HG03460 (cell line): ENCODE measurements at regions not wholly inside any gene's neighbourhood (a gene's known extent, or its start where the extent isn't known, plus 50 kb on each side); places are given as distances from the start of the nearest gene placed in this dataset.
A peak's percentile ranks its signal among the peaks of the same experiment; 100 is the strongest.

Source experiments
- ATAC-seq: cut with Tn5 transposase; IDR thresholded peaks from one replicate; pipeline ENCODE4 v1.9.1; 2021; ENCODE audit not compliant: unreplicated experiment

DNA sequence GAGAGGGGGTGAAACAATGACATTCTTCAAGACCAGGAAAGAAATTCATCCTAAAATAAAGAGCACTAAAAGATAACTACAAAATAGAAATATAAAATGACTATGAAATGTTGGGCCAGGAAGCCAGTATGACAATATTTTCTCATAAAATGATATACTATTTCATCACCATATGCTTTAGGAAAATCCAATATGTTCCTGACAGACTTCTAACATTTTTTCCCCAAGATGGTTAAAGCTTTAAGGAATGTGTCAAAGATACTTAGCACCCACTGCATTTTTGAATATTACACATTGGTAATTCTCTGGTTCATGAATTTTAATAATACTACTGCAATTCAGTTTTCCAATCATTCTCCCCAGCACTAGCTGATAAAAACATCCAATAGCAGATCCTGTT is 87.7 kb upstream of the PLEKHG7 start:
- no peak for ATAC-seq

DNA sequence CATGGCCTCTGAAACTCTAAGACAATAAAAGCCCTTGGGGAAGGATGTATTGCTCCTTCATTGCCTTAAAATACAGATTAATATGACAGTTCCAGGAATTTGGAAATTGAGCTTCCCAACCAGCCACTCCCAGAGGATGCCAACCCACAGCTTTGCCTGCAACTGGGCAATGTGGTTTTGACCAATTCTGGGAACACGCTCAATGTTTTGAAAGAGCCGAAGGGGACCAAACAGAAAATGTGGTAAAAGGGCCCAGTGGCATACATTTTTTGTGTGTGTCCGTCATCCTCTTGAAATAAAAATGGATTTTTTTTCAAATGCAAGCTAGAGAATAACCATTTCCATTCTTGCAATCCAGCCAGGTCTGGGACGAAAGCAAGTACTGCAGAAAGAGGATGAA is 88.3 kb upstream of the PLEKHG7 start:
- ATAC-seq = no peak

DNA sequence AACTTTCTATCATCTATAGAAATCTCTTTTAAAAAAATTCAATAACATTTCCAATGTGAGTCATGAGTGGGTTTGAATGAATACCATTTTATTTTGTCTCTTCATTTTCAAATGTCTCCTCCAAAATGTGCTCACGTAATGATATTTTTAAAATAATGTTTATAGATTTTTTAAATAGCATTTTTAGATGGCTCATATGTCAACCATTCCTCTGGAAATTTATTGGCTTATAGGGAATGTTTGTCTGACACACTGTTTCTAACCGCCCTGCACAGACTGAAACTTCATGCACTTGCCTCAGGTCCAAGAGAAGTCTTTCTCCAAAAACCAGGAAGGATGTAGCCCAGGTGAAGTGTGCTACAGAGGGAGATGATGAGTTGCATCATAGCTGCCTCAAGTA is 88.8 kb upstream of the PLEKHG7 start:
- ATAC-seq = no peak

DNA sequence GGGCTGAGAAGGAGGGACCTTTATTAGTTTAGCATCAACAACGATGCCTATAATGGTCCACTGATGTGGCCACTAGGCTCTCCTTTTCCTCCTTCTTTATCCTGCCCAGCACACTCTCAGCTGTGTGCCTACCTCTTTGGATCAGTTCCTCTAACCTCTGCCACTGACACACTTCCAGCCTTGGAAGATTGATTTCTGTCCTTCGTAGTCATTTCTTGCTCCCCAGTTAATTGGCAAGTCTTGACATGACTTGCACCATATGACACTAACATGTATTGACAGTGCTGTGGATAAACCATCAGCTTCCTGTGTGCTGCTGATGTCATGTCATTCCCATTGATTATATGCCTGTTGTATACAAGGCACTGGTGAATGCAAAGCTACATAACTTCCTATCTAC is 90.2 kb upstream of the PLEKHG7 start:
- no peak for ATAC-seq

- no peak for ATAC-seq
Measured at GRCh38 chr12:92608151-92609091, 94.4 kb upstream of the PLEKHG7 start.

DNA sequence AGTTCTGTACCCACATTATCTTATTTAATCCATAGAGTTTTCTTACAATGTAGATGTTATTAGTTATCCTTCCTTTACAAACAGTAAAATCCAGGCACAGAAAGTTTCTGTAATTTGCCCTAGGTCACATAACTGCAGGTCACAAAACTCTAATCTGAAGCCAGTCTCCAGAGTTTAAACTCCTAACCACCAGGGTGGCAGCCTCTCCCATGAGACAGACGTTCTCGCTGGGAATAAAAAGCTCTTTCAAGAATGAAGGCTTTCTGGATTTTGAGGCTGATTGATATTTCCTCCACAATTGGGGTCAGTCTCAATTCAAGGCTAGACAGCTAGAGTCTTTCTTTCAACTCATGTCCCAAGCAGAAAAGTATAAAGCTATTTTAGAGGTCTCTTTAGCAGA is 95.8 kb upstream of the PLEKHG7 start:
- no peak for ATAC-seq

GRCh38 chr12:92605621-92606170 is 97.1 kb upstream of the PLEKHG7 start:
- no peak for ATAC-seq

DNA sequence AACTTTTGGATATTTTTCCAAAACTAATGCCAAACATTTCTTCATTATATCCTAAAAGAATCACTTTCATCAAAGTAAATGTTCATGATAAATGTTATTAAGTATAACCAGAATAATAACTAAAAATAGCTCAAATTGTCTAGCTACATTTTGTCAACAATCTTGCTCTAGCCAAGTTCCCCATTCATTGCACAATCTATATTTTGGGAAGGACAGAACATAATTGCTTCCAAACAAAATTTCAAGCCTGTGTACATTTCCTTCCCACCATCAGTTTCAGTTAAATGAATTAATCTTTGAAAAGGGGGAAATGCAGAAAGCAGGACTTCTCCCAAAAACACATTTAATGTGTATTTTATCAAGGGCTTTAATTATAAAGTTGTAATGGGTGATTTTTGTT is 98.0 kb upstream of the PLEKHG7 start:
- ATAC-seq = no peak

GRCh38 chr12:92603741-92604432 is 98.9 kb upstream of the PLEKHG7 start:
- no peak for ATAC-seq

- ATAC-seq = no peak
Measured at GRCh38 chr12:92602930-92603623, 99.7 kb upstream of the PLEKHG7 start.

- ATAC-seq = no peak
Measured at GRCh38 chr12:92602476-92602875, 100.3 kb upstream of the PLEKHG7 start.

- no peak for ATAC-seq
Measured at GRCh38 chr12:92601680-92602079, 101.1 kb upstream of the PLEKHG7 start.

DNA sequence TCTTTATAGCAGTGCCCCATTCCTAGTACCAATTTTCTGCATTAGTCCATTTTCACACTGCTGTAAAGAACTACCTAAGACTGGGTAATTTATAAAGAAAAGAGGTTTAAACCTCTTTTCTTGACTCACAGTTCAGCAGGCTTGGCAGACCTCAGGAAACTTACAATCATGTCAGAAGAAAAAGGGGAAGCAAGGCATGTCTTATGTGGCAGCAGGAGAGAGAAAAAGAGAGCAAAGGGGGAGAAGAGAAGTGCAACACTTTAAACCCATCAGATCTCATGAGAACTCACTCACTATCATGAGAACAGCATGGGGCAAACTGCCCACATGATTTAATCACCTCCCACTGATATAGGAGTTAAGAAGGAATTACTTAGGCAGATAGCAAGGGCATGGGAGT is 101.6 kb upstream of the PLEKHG7 start:
- ATAC-seq = no peak

- no peak for ATAC-seq
Measured at GRCh38 chr12:92600052-92600451, 102.7 kb upstream of the PLEKHG7 start.

DNA sequence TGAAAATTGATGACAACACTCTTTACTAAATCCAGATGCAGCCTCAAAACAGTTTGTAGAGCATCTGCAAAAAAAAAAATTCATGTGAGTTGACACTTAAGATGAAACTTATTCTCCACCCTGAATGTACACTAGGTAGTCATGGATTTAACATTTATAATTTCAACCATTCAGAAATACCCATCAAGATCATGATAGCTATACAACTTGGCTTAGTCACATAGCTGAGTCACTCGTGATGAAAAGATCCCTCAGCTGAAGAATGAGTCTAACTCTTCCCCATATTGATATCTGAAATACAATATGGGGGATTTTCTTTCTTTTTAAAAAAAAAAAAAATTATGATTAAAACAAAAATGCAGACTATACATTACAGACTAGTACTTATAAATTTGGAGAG is 104.8 kb upstream of the PLEKHG7 start:
- no peak for ATAC-seq

DNA sequence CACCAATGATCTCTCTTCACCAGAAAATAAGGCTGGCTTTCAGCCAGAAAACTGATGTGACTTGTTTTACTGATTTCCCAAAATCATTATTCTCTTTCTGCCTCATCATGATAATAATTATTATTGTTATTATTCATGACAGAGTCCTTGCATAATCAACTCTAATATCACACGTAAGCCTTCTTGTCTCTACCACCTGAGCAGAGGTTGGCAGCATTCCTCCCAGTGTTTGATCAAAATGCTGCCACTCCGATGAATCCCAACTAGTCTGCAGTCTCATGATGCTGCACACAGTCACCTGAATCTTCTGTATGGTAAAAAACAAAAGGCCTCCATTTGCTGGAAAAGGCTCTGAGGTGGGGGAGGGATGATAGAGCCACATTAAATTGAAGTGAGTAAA is 105.7 kb upstream of the PLEKHG7 start:
- no peak for ATAC-seq

GRCh38 chr12:92596383-92596782 is 106.4 kb upstream of the PLEKHG7 start:
- no peak for ATAC-seq

DNA sequence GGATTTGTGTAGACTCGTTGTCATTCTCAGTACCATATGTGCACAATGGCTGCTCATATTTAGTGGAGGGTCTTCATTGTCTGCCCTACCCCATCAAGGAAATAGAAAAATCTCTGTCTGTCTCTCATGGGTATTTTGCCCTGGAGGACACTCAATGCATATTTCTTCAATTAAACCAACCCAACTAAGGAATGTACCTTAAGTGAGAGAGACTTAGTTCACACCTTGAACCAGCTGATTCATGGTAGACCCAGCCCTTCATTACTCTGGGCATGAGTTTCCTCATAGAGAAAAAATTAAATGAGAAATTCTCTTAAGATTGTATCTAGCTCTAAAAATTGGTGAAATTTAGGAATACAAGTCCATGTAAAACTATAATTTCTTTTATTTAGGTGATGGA is 107.1 kb upstream of the PLEKHG7 start:
- ATAC-seq = no peak

GRCh38 chr12:92593734-92594402 is 108.9 kb upstream of the PLEKHG7 start:
- ATAC-seq = peak; percentile 100

GRCh38 chr12:92585115-92585727 is 117.6 kb upstream of the PLEKHG7 start:
- no peak for ATAC-seq
